ENCODE measurements at regions not wholly inside any gene's neighbourhood (a gene's known extent, or its start where the extent isn't known, plus 50 kb on each side); places are given as distances from the start of the nearest gene placed in this dataset.

GRCh38 chr2:8004250-8004681 lies 677.6 kb upstream of the ID2 start:
- WGBS, 3 donors, result 14 to 24% (median 14%) methylated on average over 4 of the region's 4 CpGs
- H3K27ac ChIP-seq (ENCODE audit: low read depth, low read length), result no peak overlapping the region

GRCh38 chr2:8006181-8006580 lies 675.7 kb upstream of the ID2 start:
- H3K27ac ChIP-seq (ENCODE audit: low read depth, low read length), result no peak overlapping the region

- H3K27ac ChIP-seq (ENCODE audit: low read depth, low read length), result no peak overlapping the region
- 83 to 89% (median 89%) methylated on average over 3 of the region's 3 CpGs for WGBS, 3 donors
Measured at GRCh38 chr2:8006626-8007025, 675.2 kb upstream of the ID2 start.

GRCh38 chr2:8009010-8009597 lies 672.8 kb upstream of the ID2 start:
- 87 to 88% (median 87%) methylated on average over 11 of the region's 11 CpGs for WGBS, 3 donors
- H3K27ac ChIP-seq (ENCODE audit: low read depth, low read length), result no peak overlapping the region

- 80 to 86% (median 83%) methylated on average over 7 of the region's 7 CpGs for WGBS, 3 donors
- H3K27ac ChIP-seq (ENCODE audit: low read depth, low read length), result no peak overlapping the region
Measured at GRCh38 chr2:8015848-8016600, 665.8 kb upstream of the ID2 start.

- WGBS, 3 donors, result 93 to 96% (median 94%) methylated on average over 4 of the region's 4 CpGs
- no peak overlapping the region for H3K27ac ChIP-seq (ENCODE audit: low read depth, low read length)
Measured at GRCh38 chr2:8016688-8017087, 665.2 kb upstream of the ID2 start.

GRCh38 chr2:8018956-8019355 lies 662.9 kb upstream of the ID2 start:
- H3K27ac ChIP-seq (ENCODE audit: low read depth, low read length), result no peak overlapping the region
- 96 to 97% (median 96%) methylated on average over 8 of the region's 8 CpGs for WGBS, 3 donors

GRCh38 chr2:8019934-8020333 lies 661.9 kb upstream of the ID2 start:
- no peak overlapping the region for H3K27ac ChIP-seq (ENCODE audit: low read depth, low read length)
- WGBS, 3 donors, result 87 to 97% (median 90%) methylated on average over 8 of the region's 8 CpGs

DNA sequence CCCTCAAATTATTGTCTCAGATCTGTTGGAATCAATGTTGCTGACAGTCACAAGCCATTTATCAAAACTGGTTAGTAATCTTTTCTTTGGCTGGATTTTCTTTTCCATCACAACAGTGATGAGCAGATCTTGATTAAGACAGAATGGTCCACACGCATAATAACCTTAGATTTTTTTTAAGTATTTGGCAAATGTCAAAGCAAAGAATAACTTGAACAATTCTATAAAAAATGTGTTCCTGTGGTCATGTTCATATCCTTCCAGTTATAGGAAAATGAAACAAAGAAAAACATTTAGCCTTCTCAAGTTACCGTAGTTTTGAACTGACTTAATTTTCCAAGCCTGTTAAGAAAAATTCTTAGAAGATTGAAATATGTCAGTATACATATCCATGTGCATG lies 659.9 kb upstream of the ID2 start:
- 53 to 85% (median 66%) methylated on average over 2 of the region's 2 CpGs for WGBS, 3 donors
- H3K27ac ChIP-seq (ENCODE audit: low read depth, low read length), result no peak overlapping the region

DNA sequence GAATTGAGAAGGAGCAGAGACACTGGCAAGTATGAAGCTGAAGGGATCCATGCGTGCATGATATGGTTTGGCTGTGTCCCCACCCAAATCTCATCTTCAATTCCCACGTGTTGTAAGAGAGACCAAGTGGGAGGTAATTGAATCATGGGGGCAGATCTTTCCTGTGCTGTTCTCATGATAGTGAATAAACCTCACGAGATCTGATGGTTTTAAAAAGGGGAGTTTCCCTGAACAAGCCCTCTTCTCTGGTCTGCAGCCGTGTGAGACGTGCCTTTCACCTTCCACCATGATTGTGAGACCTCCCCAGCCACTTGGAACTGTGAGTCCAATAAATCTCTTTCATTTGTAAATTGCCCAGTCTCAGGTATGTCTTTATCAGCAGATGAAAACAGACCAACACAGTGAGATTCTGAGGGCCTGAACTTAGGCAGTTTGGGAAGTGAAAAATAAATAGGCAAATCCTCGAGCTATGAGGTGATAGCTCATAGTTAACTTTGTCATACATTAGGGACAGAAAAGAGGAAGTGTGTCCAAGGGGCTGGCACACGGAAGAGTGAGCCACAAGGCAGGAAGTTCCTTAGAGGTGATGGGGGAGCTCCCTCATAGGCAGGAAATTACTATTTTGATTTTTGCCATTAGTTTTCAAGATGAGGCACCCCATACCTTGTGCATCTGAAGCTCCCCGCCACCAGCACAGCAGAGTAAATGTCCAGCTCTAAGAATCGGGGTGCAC lies 658.8 kb upstream of the ID2 start:
- 60 to 71% (median 66%) methylated on average over 9 of the region's 9 CpGs for WGBS, 3 donors
- no peak overlapping the region for H3K27ac ChIP-seq (ENCODE audit: low read depth, low read length)

DNA sequence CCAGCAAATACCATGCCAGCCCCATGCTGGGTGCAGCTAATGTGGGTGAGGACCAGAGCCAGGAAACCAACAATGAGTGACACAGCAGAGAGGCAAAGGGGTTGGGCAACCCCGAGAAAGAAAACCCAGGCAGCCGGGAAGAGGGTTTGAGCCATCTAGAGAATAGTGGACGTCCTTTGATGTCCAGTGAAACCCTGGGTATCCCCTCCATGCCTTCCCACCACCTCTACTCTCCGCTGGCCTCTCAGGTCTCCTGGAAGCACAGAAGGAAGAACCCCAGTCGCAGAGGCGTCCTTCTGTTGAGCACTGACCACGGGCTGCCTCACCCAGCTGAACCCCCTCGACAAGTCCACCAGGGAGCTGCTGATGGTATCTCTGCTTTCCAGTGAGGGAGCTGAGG lies 657.4 kb upstream of the ID2 start:
- whole genome bisulfite sequencing, 3 donors, result 84 to 87% (median 86%) methylated on average over 8 of the region's 8 CpGs
- H3K27ac ChIP-seq (ENCODE audit: low read depth, low read length), result no peak overlapping the region

DNA sequence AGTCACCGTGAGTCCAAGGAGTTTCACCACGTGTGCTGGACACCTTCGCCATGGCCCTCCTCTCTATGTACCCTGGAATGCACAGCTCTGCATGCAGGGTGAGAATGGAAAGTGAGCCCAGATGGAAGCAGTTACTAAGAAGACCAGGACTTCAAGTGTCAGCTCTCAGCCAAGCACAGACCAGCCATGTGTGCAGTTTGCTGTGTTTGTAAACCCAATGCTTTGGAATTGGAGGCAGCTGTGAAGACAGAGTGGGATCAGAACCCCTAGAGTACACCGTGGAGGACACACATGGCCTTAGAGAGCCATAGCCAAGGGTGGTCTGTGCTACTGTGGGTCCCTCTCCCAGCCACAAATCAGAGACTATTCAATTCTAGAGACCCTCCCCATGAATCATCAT lies 655.5 kb upstream of the ID2 start:
- 90 to 98% (median 93%) methylated on average over 4 of the region's 4 CpGs for WGBS, 3 donors
- no peak overlapping the region for H3K27ac ChIP-seq (ENCODE audit: low read depth, low read length)

DNA sequence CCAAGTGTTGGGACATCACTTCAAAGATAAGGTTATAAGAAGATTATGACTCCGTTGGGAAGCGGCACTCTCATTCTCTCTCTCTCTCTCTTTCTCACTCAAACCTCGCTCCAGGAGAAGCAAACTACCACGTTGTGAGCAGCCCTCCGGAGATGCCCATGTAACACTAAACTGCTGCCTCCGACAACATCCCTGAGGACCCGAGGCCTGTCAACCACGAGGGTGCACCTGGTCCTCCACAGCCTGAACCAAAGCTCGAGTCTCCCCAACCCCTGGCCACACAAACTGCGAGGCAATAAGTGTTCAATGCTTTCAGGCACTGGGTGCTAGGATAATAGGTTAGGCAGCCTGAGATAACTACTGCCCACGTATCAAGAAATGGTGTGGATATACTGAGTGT lies 654.5 kb upstream of the ID2 start:
- H3K27ac ChIP-seq (ENCODE audit: low read depth, low read length), result no peak overlapping the region
- WGBS, 3 donors, result 90 to 93% (median 93%) methylated on average over 11 of the region's 11 CpGs

GRCh38 chr2:8028036-8028435 lies 653.8 kb upstream of the ID2 start:
- 84 to 95% (median 93%) methylated on average over 21 of the region's 21 CpGs for WGBS, 3 donors
- H3K27ac ChIP-seq (ENCODE audit: low read depth, low read length), result no peak overlapping the region

DNA sequence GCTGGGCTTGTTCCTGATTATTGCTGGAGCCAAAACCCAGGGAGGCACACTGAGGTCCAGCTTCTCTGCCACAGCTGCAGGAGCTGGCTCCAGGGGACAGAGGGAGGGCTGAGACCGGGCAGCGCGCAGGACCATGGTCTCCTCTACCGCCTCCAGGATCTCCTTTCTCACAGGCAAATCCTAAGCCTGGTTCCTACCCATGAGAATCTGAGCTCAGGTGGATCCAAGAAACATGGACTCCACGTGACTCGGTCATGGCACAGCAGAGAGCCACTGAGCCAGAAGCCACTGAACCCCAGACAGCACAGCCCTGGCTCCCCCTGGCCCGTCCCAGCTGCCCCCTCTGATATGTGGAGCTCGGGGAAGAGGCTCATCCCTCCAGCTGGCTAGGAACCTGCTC lies 653.4 kb upstream of the ID2 start:
- H3K27ac ChIP-seq (ENCODE audit: low read depth, low read length), result no peak overlapping the region
- 87 to 88% (median 88%) methylated on average over 8 of the region's 8 CpGs for WGBS, 3 donors

DNA sequence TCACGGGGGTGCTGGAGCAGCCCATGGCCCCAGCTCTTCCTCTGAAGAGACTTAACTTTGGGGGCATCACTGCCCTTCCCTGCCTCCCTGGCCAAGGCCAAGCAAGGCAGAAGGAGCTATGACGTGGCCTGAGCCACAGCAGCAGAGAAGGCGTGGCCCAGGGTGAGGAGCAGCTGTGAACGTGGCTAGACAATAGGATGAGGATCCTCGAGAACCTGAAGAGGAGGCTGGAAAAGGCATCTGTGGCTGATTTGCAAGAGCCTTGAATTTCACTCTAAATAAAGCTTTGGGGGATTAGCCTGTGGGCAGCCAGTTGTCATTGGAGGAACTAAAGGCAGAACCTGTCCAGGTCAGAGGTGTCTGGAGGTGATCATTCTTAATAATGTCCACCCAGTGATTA lies 652.9 kb upstream of the ID2 start:
- no peak overlapping the region for H3K27ac ChIP-seq (ENCODE audit: low read depth, low read length)
- 78 to 90% (median 89%) methylated on average over 5 of the region's 5 CpGs for WGBS, 3 donors

DNA sequence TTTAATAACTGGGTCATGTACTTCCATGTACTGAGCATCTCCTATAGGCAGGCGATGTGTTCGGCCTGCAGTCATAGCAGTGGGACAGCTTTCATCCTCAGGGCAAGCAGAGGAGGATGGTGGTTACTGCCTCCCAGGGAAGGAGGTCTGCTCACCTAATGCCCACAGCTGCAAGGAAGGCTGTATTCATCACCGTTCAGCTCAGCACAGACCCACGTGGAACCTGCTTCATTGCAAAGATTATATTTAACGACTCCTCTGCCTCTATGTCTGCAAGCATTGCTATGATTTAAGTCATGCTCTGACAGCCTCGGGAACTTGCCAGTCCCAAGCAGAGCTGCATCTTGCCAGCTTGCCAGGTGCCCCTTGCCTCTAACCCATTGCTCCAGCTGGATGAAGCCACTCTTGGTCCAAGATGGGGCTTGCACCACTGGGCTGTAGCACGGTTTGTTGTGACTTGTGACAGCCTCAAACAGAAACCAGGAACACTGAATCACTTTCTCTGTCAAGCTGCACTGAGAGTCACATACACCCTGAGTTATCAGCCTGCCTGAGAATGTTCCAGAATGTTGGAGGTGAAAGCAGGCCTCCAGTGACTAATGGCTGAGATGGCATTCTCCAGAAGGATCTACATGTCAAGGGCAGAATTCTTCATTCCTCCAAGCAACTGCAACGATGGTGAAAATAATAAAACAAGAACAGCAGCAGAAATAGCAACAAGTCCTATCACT lies 651.1 kb upstream of the ID2 start:
- H3K27ac ChIP-seq (ENCODE audit: low read depth, low read length), result no peak overlapping the region
- 65 to 69% (median 65%) methylated on average over 8 of the region's 8 CpGs for WGBS, 3 donors

- 81 to 83% (median 81%) methylated on average over 4 of the region's 4 CpGs for WGBS, 3 donors
- no peak overlapping the region for H3K27ac ChIP-seq (ENCODE audit: low read depth, low read length)
Measured at GRCh38 chr2:8031370-8031769, 650.5 kb upstream of the ID2 start.

DNA sequence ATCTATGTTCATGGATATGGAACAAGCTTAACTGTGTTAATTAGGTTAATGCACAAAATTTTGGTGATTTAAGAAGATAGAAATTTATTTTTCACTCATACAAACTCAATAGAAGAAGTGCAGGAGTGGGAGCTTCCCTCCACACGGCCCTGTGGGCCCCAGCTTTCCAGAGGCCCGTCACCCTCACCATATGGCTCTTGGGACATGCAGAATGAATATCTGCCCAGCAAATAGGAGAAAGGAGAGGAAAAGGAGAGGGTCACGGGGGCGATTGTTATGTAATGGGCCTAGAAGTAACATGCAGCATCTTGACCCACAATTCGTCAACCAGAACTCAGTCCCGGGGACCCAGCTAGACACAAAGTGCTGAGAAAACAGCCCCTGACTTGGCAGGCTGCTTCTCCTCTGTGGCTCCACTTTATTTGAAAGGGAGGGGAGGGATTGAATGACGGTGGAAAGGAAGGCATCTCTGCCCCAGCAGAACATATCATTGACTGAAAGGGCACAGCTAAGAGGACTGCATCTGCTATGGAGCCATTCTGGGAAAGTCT lies 648.2 kb upstream of the ID2 start:
- H3K27ac ChIP-seq (ENCODE audit: low read depth, low read length), result no peak overlapping the region
- WGBS, 3 donors, result 80 to 84% (median 82%) methylated on average over 7 of the region's 7 CpGs

Data from adipose tissue (tissue), 3 donors.